Mesendoderm (in vitro differentiated cells): ENCODE measurements at regions not wholly inside any gene's neighbourhood (a gene's known extent, or its start where the extent isn't known, plus 50 kb on each side); places are given as distances from the start of the nearest gene placed in this dataset.

ENCODE experiments used
- DNase-seq: peaks from one replicate; pipeline ENCODE4 v3.0.0; 2013
- H2AK5ac ChIP-seq: 2 replicates; pipeline ENCODE4 v1.6.1; 2013; ENCODE audit warnings: low read length, inconsistent platforms
- H2BK120ac ChIP-seq: 2 replicates; pipeline ENCODE4 v1.6.1; 2013; ENCODE audit warnings: low read depth, mild to moderate bottlenecking, low read length, moderate library complexity, mixed read lengths
- H2BK15ac ChIP-seq: replicated peaks from 2 replicates; pipeline ENCODE4 v1.6.1; 2013; ENCODE audit warnings: low read depth, mild to moderate bottlenecking, moderate library complexity
- H2BK5ac ChIP-seq: 2 replicates; pipeline ENCODE4 v1.6.1; 2013; ENCODE audit warnings: low read length, inconsistent platforms
- H3K18ac ChIP-seq: 2 replicates; pipeline ENCODE4 v1.6.1; 2013; ENCODE audit warnings: mild to moderate bottlenecking, low read length, mixed read lengths
- H3K23ac ChIP-seq: one replicate; pipeline ENCODE4 v1.6.1; 2013; ENCODE audit warnings: low read length
- H3K27ac ChIP-seq: 2 replicates; pipeline ENCODE4 v1.5.1; 2013; ENCODE audit warnings: low read depth, mild to moderate bottlenecking, inconsistent platforms, low read length, moderate library complexity
- H3K27me3 ChIP-seq: 2 replicates; pipeline ENCODE4 v1.6.1; 2013; ENCODE audit warnings: low read length, control low read depth, mild to moderate bottlenecking, inconsistent platforms; ENCODE audit not compliant: insufficient read depth, poor library complexity
- H3K36me3 ChIP-seq: 2 replicates; pipeline ENCODE4 v1.6.1; 2013; ENCODE audit warnings: low read length, inconsistent platforms; ENCODE audit not compliant: control insufficient read depth, insufficient read depth
- H3K4ac ChIP-seq: one replicate; pipeline ENCODE4 v1.6.1; 2013; ENCODE audit warnings: low read depth, mild to moderate bottlenecking, low read length, moderate library complexity
- H3K4me1 ChIP-seq: 2 replicates; pipeline ENCODE4 v1.6.1; 2013; ENCODE audit warnings: low read depth, low read length, inconsistent platforms; ENCODE audit not compliant: control insufficient read depth
- H3K4me2 ChIP-seq: 2 replicates; pipeline ENCODE4 v1.6.1; 2013; ENCODE audit warnings: low read length
- H3K4me3 ChIP-seq: 2 replicates; pipeline ENCODE4 v1.5.1; 2013; ENCODE audit warnings: mild to moderate bottlenecking, low read length
- H3K56ac ChIP-seq: one replicate; pipeline ENCODE4 v1.6.1; 2013; ENCODE audit warnings: low read length
- H3K79me1 ChIP-seq: 2 replicates; pipeline ENCODE4 v1.6.1; 2013; ENCODE audit warnings: low read length, inconsistent platforms
- H3K79me2 ChIP-seq: 2 replicates; pipeline ENCODE4 v1.6.1; 2013; ENCODE audit warnings: mild to moderate bottlenecking, low read length; ENCODE audit not compliant: control insufficient read depth, insufficient read depth
- H3K9ac ChIP-seq: 2 replicates; pipeline ENCODE4 v1.6.1; 2013; ENCODE audit warnings: low read length, inconsistent platforms
- H4K5ac ChIP-seq: one replicate; pipeline ENCODE4 v1.6.1; 2013; ENCODE audit warnings: low read length
- H4K8ac ChIP-seq: one replicate; pipeline ENCODE4 v1.6.1; 2013; ENCODE audit warnings: low read depth, mild to moderate bottlenecking, control low read depth, low read length, moderate library complexity
- WGBS: extraction: QIAGEN DNeasy Blood & Tissue Kit; methylation state at CpG from one replicate; pipeline ENCODE4 v1.1.7; 2013; ENCODE audit warnings: low lambda C conversion rate, missing lambda C conversion rate; ENCODE audit not compliant: insufficient coverage; ENCODE audit errors: extremely low coverage; 5-methylcytosine and 5-hydroxymethylcytosine counted together

GRCh38 chr5:72000707-72001106 lies 106.6 kb upstream of the MAP1B start:
- no CpG with 5 or more reads among the region's 1 CpG for WGBS
- no peaks in the 10 kb centered on the region for H3K36me3 ChIP-seq
- no peak overlapping the region for H3K4me3 ChIP-seq
- no peaks in the 10 kb centered on the region for H3K27me3 ChIP-seq
- H2BK5ac ChIP-seq: no peak overlapping the region
- no peaks in the 10 kb centered on the region for H3K4me1 ChIP-seq
- H4K5ac ChIP-seq: no peak overlapping the region
- no peak overlapping the region for H3K56ac ChIP-seq
- no peak overlapping the region for H2BK120ac ChIP-seq
- DNase-seq: no peak
- no peak overlapping the region for H3K23ac ChIP-seq
- no peak overlapping the region for H4K8ac ChIP-seq
- no peak overlapping the region for H3K9ac ChIP-seq
- H3K27ac ChIP-seq: no peak overlapping the region
- no peak overlapping the region for H3K18ac ChIP-seq
- no peak overlapping the region for H2AK5ac ChIP-seq
- no peak overlapping the region for H2BK15ac ChIP-seq
- H3K4ac ChIP-seq: no peak overlapping the region
- H3K79me2 ChIP-seq: no peaks in the 10 kb centered on the region
- no peak overlapping the region for H3K4me2 ChIP-seq
- H3K79me1 ChIP-seq: no peaks in the 10 kb centered on the region

DNA sequence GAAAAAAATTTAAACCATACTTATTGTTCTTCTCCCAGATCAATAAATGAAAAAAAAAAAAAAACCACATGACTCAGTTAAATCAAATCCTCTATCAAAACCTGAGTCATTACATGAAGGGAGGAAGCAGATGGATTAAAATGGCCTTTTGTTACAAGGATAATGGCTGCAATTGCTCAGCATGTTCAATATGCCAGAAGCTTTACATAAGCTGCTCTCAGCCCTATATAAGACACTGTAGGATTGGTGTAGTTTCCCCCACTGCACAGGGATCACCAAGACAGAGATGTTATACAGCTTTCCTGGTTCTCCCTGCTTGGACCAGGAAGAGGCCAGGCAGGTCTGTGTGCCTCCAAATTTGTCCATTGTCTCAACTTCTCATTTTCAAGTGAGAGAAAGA lies 101.6 kb upstream of the MAP1B start:
- H3K4me3 ChIP-seq: no peak overlapping the region

DNA sequence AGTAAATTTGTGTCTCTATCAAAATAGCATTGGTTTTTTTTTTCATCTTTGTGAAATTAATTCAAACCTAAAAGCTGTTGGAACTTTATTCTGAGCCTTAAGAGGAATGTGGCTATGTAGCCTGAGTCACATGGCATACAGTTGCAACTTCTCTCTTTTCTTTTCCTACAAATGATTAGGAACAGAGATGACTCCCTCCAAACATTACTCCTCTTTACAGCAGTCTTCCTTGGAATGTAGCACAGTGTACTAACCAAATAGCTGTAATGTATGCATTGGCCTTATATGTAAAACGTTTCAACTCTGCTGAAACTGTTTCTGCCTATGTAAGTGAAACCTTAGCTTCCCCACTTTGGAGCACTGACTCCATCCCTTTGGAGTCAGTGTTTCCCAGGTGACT lies 100.9 kb upstream of the MAP1B start:
- H3K9ac ChIP-seq: no peak overlapping the region
- DNase-seq: no peak
- H3K79me2 ChIP-seq: no peaks in the 10 kb centered on the region
- WGBS: no CpG with 5 or more reads among the region's 1 CpG
- no peak overlapping the region for H2AK5ac ChIP-seq
- no peaks in the 10 kb centered on the region for H3K36me3 ChIP-seq
- H4K8ac ChIP-seq: no peak overlapping the region
- H3K4ac ChIP-seq: no peak overlapping the region
- H4K5ac ChIP-seq: no peak overlapping the region
- H3K4me3 ChIP-seq: no peak overlapping the region
- no peak overlapping the region for H2BK5ac ChIP-seq
- H3K18ac ChIP-seq: no peak overlapping the region
- no peaks in the 10 kb centered on the region for H3K79me1 ChIP-seq
- H2BK15ac ChIP-seq: no peak overlapping the region
- no peaks in the 10 kb centered on the region for H3K27me3 ChIP-seq
- H3K23ac ChIP-seq: no peak overlapping the region
- no peak overlapping the region for H3K56ac ChIP-seq
- no peak overlapping the region for H2BK120ac ChIP-seq
- H3K4me1 ChIP-seq: no peaks in the 10 kb centered on the region
- no peak overlapping the region for H3K4me2 ChIP-seq
- H3K27ac ChIP-seq: no peak overlapping the region

More for the DNA sequence above, 101.6 kb upstream of the MAP1B start:
- no peaks in the 10 kb centered on the region for H3K4me1 ChIP-seq
- no peak overlapping the region for H2AK5ac ChIP-seq
- no peak overlapping the region for H2BK5ac ChIP-seq
- H4K5ac ChIP-seq: no peak overlapping the region
- no peaks in the 10 kb centered on the region for H3K36me3 ChIP-seq
- H2BK15ac ChIP-seq: no peak overlapping the region
- H3K4me2 ChIP-seq: no peak overlapping the region
- H2BK120ac ChIP-seq: no peak overlapping the region
- no peak overlapping the region for H3K9ac ChIP-seq
- no peaks in the 10 kb centered on the region for H3K79me2 ChIP-seq
- no peak overlapping the region for H3K23ac ChIP-seq
- H3K27ac ChIP-seq: no peak overlapping the region
- DNase-seq: no peak
- H4K8ac ChIP-seq: no peak overlapping the region
- H3K4ac ChIP-seq: no peak overlapping the region
- no peak overlapping the region for H3K18ac ChIP-seq
- no peak overlapping the region for H3K56ac ChIP-seq
- H3K79me1 ChIP-seq: no peaks in the 10 kb centered on the region
- H3K27me3 ChIP-seq: no peaks in the 10 kb centered on the region

DNA sequence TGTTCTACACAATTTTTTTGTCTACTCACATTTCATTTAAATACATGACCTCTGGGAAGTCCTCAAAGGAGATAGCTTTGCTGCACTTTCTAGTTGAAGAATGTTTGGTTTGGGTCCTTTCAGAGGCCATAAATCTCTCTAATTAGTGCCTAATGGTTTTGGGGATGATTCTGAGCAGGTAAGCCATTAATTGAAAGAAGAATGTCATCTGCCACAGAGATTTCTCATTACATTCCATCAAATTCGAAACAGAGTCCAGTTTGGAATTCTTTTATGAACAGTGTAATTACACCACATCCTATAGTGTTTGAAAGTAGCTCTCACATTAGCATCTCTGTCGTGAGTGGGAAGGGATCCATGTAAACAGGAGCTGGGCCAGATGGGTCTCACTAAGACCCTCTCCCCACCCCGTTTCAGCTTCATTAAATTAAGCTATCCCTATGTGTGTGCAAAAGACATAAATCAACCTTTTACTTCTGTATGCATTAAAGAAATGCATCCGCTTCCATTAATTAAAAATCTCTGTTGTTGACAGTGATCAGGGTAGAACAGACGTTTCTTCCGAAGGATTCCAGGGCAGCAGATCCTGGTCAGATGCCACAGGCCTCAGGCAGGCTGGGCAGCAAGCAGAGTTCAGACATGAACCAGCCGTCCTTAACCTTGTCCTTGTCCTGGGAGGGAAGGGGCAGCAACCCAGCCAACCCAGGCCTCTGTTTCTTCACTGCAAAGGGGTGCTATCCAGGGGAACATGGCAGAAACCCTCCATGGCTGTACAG lies 99.8 kb upstream of the MAP1B start:
- Histone ChIP-seq H3K4me2 (no peak overlapping the region), H3K27me3 (no peaks in the 10 kb centered on the region), H3K18ac (no peak overlapping the region), H3K27ac (no peak overlapping the region), H3K79me2 (no peaks in the 10 kb centered on the region), H4K8ac (no peak overlapping the region), H3K56ac (no peak overlapping the region), H3K23ac (no peak overlapping the region), H4K5ac (no peak overlapping the region), H3K4me3 (no peak overlapping the region), H2BK5ac (no peak overlapping the region), H3K4me1 (no peaks in the 10 kb centered on the region), H3K36me3 (no peaks in the 10 kb centered on the region), H2BK15ac (no peak overlapping the region), H3K9ac (no peak overlapping the region), H3K4ac (no peak overlapping the region), H2BK120ac (no peak overlapping the region), H2AK5ac (no peak overlapping the region), H3K79me1 (no peaks in the 10 kb centered on the region)
- DNase-seq: no peak
- WGBS: no CpG with 5 or more reads among the region's 7 CpGs

- H3K4me1 ChIP-seq: no peaks in the 10 kb centered on the region
- no peak overlapping the region for H3K4me2 ChIP-seq
- H2BK5ac ChIP-seq: no peak overlapping the region
- H3K4me3 ChIP-seq: no peak overlapping the region
- DNase-seq: no peak
- H4K8ac ChIP-seq: peak overlapping the region; percentile 28
- no peaks in the 10 kb centered on the region for H3K27me3 ChIP-seq
- H3K4ac ChIP-seq: no peak overlapping the region
- no peak overlapping the region for H3K56ac ChIP-seq
- H3K36me3 ChIP-seq: no peaks in the 10 kb centered on the region
- H4K5ac ChIP-seq: no peak overlapping the region
- no peak overlapping the region for H3K27ac ChIP-seq
- H3K79me1 ChIP-seq: no peaks in the 10 kb centered on the region
- no peak overlapping the region for H3K18ac ChIP-seq
- H3K23ac ChIP-seq: no peak overlapping the region
- H3K79me2 ChIP-seq: no peaks in the 10 kb centered on the region
- H3K9ac ChIP-seq: no peak overlapping the region
- H2AK5ac ChIP-seq: no peak overlapping the region
- no peak overlapping the region for H2BK15ac ChIP-seq
- H2BK120ac ChIP-seq: no peak overlapping the region
- no CpG with 5 or more reads among the region's 7 CpGs for WGBS
Measured at GRCh38 chr5:72009280-72009679, 98.0 kb upstream of the MAP1B start.

GRCh38 chr5:72010430-72010829 lies 96.8 kb upstream of the MAP1B start:
- Histone ChIP-seq H3K79me2 (no peaks in the 10 kb centered on the region), H3K4me2 (no peak overlapping the region), H3K27ac (no peak overlapping the region), H2BK120ac (no peak overlapping the region), H3K56ac (no peak overlapping the region), H3K4me3 (no peak overlapping the region), H2BK5ac (no peak overlapping the region), H3K4me1 (no peaks in the 10 kb centered on the region), H3K9ac (no peak overlapping the region), H4K8ac (no peak overlapping the region), H4K5ac (no peak overlapping the region), H2AK5ac (no peak overlapping the region), H3K18ac (no peak overlapping the region), H3K79me1 (no peaks in the 10 kb centered on the region), H3K36me3 (no peaks in the 10 kb centered on the region), H3K27me3 (no peaks in the 10 kb centered on the region), H3K4ac (no peak overlapping the region), H3K23ac (no peak overlapping the region), H2BK15ac (no peak overlapping the region)
- DNase-seq: no peak
- no CpG with 5 or more reads among the region's 4 CpGs for WGBS
